Fibroblast of the aortic adventitia (primary cell): ENCODE measurements at regions not wholly inside any gene's neighbourhood (a gene's known extent, or its start where the extent isn't known, plus 50 kb on each side); places are given as distances from the start of the nearest gene placed in this dataset.

Experiments
- DNase-seq: peaks from one replicate; pipeline ENCODE4 v3.0.0-alpha.2; 2010; ENCODE audit warnings: low read depth
- H3K4me3 ChIP-seq: 2 replicates; pipeline ENCODE4 v1.5.1; 2011; ENCODE audit warnings: low read depth, mild to moderate bottlenecking, control low read depth, low read length, moderate library complexity
- TF ChIP-seq, protein P1 (sequence below): IDR thresholded peaks from 2 replicates; pipeline ENCODE4 v1.5.1; 2011; ENCODE audit warnings: mild to moderate bottlenecking, low read length, control low read depth, inconsistent platforms; ENCODE audit not compliant: insufficient read depth

- TF ChIP-seq, protein P1, sequence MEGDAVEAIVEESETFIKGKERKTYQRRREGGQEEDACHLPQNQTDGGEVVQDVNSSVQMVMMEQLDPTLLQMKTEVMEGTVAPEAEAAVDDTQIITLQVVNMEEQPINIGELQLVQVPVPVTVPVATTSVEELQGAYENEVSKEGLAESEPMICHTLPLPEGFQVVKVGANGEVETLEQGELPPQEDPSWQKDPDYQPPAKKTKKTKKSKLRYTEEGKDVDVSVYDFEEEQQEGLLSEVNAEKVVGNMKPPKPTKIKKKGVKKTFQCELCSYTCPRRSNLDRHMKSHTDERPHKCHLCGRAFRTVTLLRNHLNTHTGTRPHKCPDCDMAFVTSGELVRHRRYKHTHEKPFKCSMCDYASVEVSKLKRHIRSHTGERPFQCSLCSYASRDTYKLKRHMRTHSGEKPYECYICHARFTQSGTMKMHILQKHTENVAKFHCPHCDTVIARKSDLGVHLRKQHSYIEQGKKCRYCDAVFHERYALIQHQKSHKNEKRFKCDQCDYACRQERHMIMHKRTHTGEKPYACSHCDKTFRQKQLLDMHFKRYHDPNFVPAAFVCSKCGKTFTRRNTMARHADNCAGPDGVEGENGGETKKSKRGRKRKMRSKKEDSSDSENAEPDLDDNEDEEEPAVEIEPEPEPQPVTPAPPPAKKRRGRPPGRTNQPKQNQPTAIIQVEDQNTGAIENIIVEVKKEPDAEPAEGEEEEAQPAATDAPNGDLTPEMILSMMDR: no peak
- no peak overlapping the region for H3K4me3 ChIP-seq
- DNase-seq: no peak
Measured at GRCh38 chr4:147365396-147365795, 115.5 kb upstream of the EDNRA start.

- DNase-seq: no peak
- TF ChIP-seq, protein P1: no peak
- no peak overlapping the region for H3K4me3 ChIP-seq
Measured at GRCh38 chr4:147366164-147366563, 114.7 kb upstream of the EDNRA start.

- TF ChIP-seq, protein P1: no peak
- DNase-seq: peak; percentile 45
- no peak overlapping the region for H3K4me3 ChIP-seq
Measured at GRCh38 chr4:147367891-147368290, 113.0 kb upstream of the EDNRA start.

GRCh38 chr4:147368948-147369347 is 111.9 kb upstream of the EDNRA start:
- H3K4me3 ChIP-seq: no peak overlapping the region
- peak; percentile 20 for DNase-seq
- TF ChIP-seq, protein P1: no peak

DNA sequence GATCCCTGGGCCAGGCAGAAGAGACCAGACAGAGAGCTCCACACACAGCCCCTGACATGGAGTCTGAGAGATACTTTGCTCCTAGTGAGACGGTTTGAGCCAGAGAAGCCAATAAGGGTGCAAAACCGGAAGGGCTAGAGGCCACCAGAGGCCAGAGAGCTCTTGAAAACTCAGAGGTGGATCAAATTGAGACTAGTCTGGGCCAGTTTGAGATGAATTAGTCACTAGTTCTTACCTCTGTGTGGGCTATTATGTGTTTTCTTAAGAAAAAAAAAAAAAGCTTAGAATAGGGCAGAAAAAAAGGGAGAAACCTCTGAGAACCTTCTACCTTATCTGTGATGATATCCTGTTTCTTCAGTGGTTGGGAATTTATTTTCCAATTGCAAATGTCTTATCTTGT is 110.4 kb upstream of the EDNRA start:
- TF ChIP-seq, protein P1: no peak
- H3K4me3 ChIP-seq: no peak overlapping the region
- peak; percentile 53 for DNase-seq

- DNase-seq: no peak
- no peak overlapping the region for H3K4me3 ChIP-seq
- TF ChIP-seq, protein P1: no peak
Measured at GRCh38 chr4:147370881-147371280, 110.0 kb upstream of the EDNRA start.

DNA sequence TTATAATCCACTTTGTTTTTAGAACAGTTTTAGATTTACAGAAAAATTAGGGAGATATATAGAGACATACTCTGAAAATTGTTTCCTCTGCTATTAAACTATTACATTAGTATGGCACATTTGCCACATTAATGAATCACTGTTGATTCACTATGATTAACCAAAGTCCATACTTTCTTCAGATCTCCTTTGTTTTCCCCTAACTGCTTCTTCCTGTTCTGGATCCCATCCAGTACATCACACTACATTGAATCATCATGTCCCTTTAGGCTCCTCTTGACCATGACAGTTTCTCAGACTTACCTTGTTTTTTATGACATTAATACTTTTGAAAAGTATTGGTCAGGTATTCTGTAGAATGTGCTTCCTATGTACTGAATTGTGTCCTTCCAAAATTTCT is 109.2 kb upstream of the EDNRA start:
- peak; percentile 51 for DNase-seq
- H3K4me3 ChIP-seq: no peak overlapping the region
- TF ChIP-seq, protein P1: no peak
